ENCODE measurements at regions not wholly inside any gene's neighbourhood (a gene's known extent, or its start where the extent isn't known, plus 50 kb on each side); places are given as distances from the start of the nearest gene placed in this dataset.
"Not testable (repeated sequence)": the region's sequence is repeated elsewhere in the genome, so short reads cannot be mapped to it uniquely, and the experiment has no call there.

- in situ Hi-C loops (cut with MboI; ENCODE audit: low sequenced_read_pairs): no loop called here
Observed at GRCh38 chr6:4280031-4280430, 144.7 kb upstream of the ECI2 start.

GRCh38 chr6:4274382-4275082 is 139.2 kb upstream of the ECI2 start:
- in situ Hi-C loops (cut with MboI; ENCODE audit: low sequenced_read_pairs): no loop called here

DNA sequence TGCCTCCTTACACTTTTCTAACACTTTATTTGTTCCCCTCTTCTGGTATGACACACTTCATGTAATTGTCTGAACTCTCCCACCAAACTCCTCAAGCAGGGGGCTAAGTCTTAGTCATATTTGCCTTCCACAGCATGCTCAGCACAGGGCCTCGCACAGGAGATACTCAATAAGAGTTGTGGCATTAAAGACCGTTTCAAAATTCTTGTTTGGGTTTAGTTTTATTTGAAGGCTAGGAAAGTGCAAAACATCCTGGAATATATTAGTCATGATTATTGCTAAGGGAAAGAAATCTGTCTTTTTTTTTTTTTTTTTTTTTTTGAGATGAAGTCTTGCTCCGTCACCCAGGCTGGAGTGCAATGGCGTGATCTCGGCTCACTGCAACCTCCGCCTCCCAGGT is 137.6 kb upstream of the ECI2 start:
- in situ Hi-C loops (cut with MboI; ENCODE audit: low sequenced_read_pairs): no loop called here

DNA sequence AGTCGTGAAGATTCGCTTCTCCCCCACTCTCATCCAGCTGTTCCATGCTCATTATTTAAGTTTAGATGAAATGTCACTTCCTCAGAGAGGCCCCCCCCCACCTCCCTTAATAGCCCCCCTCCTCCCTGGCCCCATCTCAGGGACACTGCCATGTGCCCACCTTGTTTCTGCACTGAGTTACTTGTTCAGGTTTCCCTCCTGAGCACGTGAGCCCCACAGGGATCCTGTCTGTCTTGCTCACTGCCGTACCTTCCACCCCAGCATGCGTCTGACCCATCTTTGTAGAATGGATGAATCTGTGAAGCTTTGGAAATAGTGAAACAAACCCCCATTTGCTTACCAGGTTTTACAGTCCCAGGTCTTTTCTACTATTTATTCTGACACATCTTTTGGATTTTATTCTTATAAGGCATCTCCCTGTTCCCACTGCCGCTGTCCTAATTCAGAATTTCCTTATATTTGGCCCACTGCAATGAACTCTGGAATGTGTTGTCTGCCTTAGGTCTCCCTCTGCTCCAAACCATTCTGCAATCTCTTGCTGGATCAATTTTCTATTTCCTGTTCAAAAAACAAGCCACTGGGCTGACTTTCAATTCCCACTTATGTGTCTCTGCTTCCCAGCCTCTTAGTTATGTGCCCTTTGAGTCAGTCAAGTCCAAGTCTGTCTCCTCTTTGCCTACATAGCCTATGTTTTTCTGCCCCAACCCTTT is 136.5 kb upstream of the ECI2 start:
- in situ Hi-C loops (cut with MboI; ENCODE audit: low sequenced_read_pairs): no loop called here

GRCh38 chr6:4270776-4271175 is 135.4 kb upstream of the ECI2 start:
- in situ Hi-C loops (cut with MboI; ENCODE audit: low sequenced_read_pairs): no loop called here

DNA sequence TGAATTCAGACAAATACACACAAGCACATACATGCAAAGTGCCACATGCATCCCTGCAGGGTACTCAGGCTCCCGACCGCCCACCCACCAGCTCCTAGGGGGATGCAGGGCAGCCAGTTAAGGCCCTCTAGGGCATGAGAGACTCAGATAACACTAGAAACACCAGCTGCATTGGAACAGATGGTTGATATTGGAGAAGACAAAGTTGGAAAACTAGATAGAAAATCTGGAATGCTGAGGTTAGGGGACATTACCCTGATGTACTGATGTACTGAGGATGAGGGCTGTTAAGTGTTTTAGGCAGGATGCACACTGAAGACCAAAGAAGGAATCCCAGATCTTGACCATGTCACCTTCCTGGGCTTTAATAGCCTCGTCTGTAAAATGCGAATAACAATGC is 134.6 kb upstream of the ECI2 start:
- in situ Hi-C loops (cut with MboI; ENCODE audit: low sequenced_read_pairs): no loop called here

- in situ Hi-C loops (cut with MboI; ENCODE audit: low sequenced_read_pairs): no loop called here
Observed at GRCh38 chr6:4268171-4268570, 132.8 kb upstream of the ECI2 start.

DNA sequence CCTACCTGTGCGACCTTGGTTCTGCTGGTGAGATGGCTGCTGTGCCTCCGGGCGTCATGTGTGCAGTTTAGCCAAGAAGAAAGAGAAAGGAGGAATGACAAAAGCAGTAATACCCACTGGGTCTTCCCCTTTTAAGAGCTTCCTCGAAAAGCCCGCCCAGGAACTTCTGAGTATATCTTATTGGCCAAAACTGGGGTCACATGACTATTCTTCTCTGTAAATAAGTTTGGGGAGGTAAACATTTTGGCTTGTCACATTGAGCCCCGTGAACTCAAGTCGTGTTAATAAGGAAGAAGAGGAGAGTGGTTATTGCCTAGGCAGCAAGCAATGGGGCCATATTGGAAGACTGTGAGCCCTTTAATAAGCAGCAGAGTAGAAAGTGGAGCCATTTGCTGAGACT is 130.4 kb upstream of the ECI2 start:
- in situ Hi-C loops (cut with MboI; ENCODE audit: low sequenced_read_pairs): no loop called here

- in situ Hi-C loops (cut with MboI; ENCODE audit: low sequenced_read_pairs): no loop called here
Observed at GRCh38 chr6:4264601-4265000, 129.2 kb upstream of the ECI2 start.

GRCh38 chr6:4264081-4264480 is 128.7 kb upstream of the ECI2 start:
- in situ Hi-C loops (cut with MboI; ENCODE audit: low sequenced_read_pairs): no loop called here

- in situ Hi-C loops (cut with MboI; ENCODE audit: low sequenced_read_pairs): no loop called here
Observed at GRCh38 chr6:4262526-4262925, 127.2 kb upstream of the ECI2 start.

DNA sequence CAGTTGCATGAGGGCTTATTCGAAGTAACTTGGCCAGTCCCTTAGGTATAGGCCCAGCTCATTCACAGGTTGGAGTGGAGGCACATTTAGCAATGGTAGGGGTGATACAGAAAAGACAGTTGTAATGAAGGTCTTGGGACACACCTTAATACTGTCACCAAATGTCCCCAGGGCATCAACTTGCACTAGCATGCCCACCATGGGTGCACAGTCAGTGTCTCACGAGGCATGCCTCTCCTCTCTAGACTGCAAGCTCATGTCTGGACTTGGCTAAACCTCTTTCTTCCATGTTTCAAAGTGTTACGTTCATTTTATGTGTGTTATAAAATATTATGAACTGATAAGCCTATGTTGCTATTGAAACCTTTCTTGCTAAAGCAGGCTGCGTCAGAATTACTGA is 124.0 kb upstream of the ECI2 start:
- in situ Hi-C loops (cut with MboI; ENCODE audit: low sequenced_read_pairs): no loop called here

GRCh38 chr6:4258733-4259132 is 123.4 kb upstream of the ECI2 start:
- in situ Hi-C loops (cut with MboI; ENCODE audit: low sequenced_read_pairs): no loop called here

DNA sequence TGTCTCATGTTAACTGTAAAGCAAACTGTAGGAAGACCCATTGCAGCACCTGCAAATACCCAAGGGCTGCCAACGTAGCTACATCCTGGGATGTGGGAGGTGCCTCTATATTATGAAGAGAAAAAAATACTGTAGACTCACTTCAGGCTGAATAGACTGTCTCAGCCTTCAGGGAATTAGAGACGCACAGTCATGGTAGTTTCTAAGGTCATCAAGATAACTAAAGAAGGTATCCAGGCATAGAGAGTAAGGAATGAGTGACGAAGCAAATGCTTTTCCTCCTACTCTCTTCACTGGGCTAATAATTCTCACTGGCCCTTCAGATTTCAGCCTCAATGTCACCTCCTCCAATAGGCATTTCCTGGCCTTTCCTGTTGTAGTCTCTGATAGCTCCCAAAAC is 121.6 kb upstream of the ECI2 start:
- in situ Hi-C loops (cut with MboI; ENCODE audit: low sequenced_read_pairs): no loop called here

DNA sequence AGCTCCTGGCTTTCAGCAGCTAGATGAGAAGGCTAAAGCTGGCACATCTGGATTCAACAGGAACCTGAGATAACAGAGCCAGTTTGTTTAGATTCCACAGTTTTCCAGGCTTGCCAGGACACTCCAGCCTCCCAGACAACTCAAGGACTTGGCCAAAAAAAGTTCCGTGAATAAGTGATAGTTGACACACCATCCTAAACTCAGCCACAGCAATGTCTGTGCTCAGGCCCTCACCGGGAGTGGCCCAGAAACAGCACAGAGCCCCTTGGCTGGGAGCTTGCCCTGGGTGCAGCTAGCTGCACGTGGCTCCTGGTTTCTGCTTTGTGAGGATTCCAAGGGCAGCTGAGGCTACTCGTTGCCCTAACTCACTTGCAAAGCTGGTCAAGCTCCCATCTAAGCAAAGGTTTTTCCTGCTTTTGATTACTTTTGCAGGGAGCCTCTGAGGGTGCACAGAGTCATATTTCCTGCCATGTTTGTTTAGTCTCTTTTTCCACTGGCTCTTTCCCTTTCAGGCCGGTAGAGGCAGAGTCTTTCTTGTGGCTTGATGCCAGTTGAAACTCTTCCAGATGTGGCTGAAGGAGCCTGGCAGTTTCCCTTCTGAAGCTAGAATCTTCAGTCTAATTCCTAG is 118.3 kb upstream of the ECI2 start:
- in situ Hi-C loops (cut with MboI; ENCODE audit: low sequenced_read_pairs): no loop called here

GRCh38 chr6:4252445-4252844 is 117.1 kb upstream of the ECI2 start:
- in situ Hi-C loops (cut with MboI; ENCODE audit: low sequenced_read_pairs): not testable (repeated sequence)

DNA sequence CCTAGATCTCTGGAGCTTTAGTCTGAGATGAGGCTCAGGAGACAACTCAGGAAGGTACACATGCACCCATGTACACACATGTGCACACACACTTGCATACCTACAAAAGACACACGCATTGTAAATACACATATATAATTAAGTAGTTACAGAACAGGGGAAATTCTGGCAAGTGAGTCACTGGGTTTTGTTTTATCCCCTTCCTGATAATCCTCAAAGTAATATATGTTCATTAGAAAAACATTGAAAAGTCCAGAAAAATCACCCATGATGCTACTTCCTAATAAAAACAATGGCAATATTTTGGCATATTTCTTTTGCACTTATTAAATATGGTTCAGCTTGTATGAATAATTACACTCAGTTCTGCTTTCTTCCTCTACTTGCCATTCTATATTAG is 115.3 kb upstream of the ECI2 start:
- in situ Hi-C loops (cut with MboI; ENCODE audit: low sequenced_read_pairs): no loop called here

GRCh38 chr6:4243832-4244231 is 108.5 kb upstream of the ECI2 start:
- in situ Hi-C loops (cut with MboI; ENCODE audit: low sequenced_read_pairs): not testable (repeated sequence)

DNA sequence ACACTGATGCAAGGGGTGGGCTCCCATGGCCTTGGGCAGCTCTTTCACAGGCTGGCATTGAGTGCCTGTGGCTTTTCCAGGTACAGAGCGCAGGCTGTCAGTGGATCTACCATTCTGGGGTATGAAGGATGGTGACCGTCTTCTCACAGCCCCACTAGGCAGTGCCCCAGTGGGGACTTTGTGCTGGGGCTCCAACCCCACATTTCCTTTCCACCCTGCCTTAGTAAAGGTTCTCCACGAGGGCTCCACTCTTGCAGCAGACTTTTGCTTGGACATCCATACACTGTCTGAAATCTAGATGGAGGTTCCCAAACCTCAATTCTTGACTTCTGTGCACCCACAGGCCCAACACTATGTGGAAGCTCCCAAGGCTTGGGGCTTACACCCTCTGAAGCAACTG is 107.9 kb upstream of the ECI2 start:
- in situ Hi-C loops (cut with MboI; ENCODE audit: low sequenced_read_pairs): no loop called here

GRCh38 chr6:4242601-4243000 is 107.2 kb upstream of the ECI2 start:
- in situ Hi-C loops (cut with MboI; ENCODE audit: low sequenced_read_pairs): no loop called here

GRCh38 chr6:4240148-4240547 is 104.8 kb upstream of the ECI2 start:
- in situ Hi-C loops (cut with MboI; ENCODE audit: low sequenced_read_pairs): no loop called here

DNA sequence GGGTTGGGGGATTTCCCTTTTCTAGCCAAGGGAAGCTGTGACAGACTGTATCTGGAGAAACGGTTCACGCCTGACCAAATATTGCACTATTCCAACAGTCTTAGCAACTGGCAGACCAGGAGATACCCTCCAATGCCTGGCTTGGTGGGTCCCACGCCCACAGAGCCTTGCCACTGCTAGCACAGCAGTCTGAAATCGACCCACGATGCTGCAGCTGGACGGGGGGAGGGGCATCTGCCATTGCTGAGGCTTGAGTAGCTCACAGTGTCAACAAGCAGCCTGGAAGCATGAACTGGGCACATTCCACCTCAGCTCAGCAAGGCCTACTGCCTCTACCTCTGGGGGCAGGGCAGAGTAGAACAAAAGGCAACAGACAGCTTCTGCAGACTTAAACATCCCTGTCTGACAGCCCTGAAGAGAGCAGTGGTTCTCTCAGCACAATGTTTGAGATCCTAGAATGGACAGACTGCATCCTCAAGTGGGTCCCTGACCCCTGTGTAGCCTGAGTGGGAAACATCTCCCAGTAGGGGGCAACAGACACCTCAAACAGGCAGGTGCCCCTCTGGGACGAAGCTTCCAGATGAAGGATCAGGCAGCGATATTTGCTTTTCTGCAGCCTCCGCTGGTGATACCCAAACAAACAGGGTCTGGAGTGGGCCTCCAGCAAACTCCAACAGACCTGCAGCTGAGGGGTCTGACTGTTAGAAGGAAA is 89.9 kb upstream of the ECI2 start:
- in situ Hi-C loops (cut with MboI; ENCODE audit: low sequenced_read_pairs): no loop called here
